ENCODE measurements at regions not wholly inside any gene's neighbourhood (a gene's known extent, or its start where the extent isn't known, plus 50 kb on each side); places are given as distances from the start of the nearest gene placed in this dataset.

GRCh38 chr1:239016337-239016736, 370.0 kb upstream of the CHRM3 start:
- Histone ChIP-seq H2AFZ (ENCODE audit: low read depth, low read length) (no peak overlapping the region), H3K4me3 (ENCODE audit: low read depth in 1 of 2, low read length in 2 of 2) (no peak overlapping the region), H3K9ac (ENCODE audit: low read depth, low read length) (no peak overlapping the region), H3K27me3 (ENCODE audit: insufficient read depth, low read length, poor library complexity) (no peaks in the 10 kb centered on the region), H4K20me1 (ENCODE audit: insufficient read depth, low read length) (no peaks in the 10 kb centered on the region), H3K9me3 (ENCODE audit: insufficient read depth, low read length, severe bottlenecking) (peaks cover 2% of the 10 kb centered on the region), H3K4me2 (ENCODE audit: insufficient read depth, low read length) (no peak overlapping the region), H3K4me1 (ENCODE audit: insufficient read depth, low read length) (no peaks in the 10 kb centered on the region), H3K36me3 (ENCODE audit: insufficient read depth, low read length) (no peaks in the 10 kb centered on the region), H3K27ac (ENCODE audit: low read length) (no peak overlapping the region), H3K79me2 (ENCODE audit: insufficient read depth, low read length) (no peaks in the 10 kb centered on the region)
- ATAC-seq (ENCODE audit: insufficient read depth, low read depth) (no peak), DNase-seq (no peak)
- TF ChIP-seq EZH2 (IDR thresholded peaks at IDR 0.05; ENCODE audit: borderline replicate concordance, low read depth, low read length, severe bottlenecking) (no peak), CTCF (IDR thresholded peaks at IDR 0.05; ENCODE audit: borderline replicate concordance, extremely low read depth, low read length, poor library complexity, severe bottlenecking) (no peak)

- Histone ChIP-seq H3K27me3 (ENCODE audit: insufficient read depth, low read length, poor library complexity) (no peaks in the 10 kb centered on the region), H3K9ac (ENCODE audit: low read depth, low read length) (no peak overlapping the region), H3K9me3 (ENCODE audit: insufficient read depth, low read length, severe bottlenecking) (peaks cover 2% of the 10 kb centered on the region), H2AFZ (ENCODE audit: low read depth, low read length) (no peak overlapping the region), H3K27ac (ENCODE audit: low read length) (no peak overlapping the region), H3K4me2 (ENCODE audit: insufficient read depth, low read length) (no peak overlapping the region), H3K36me3 (ENCODE audit: insufficient read depth, low read length) (no peaks in the 10 kb centered on the region), H3K79me2 (ENCODE audit: insufficient read depth, low read length) (no peaks in the 10 kb centered on the region), H3K4me3 (ENCODE audit: low read depth in 1 of 2, low read length in 2 of 2) (no peak overlapping the region), H4K20me1 (ENCODE audit: insufficient read depth, low read length) (no peaks in the 10 kb centered on the region), H3K4me1 (ENCODE audit: insufficient read depth, low read length) (no peaks in the 10 kb centered on the region)
- no peak for TF ChIP-seq EZH2 (IDR thresholded peaks at IDR 0.05; ENCODE audit: borderline replicate concordance, low read depth, low read length, severe bottlenecking)
- no peak for TF ChIP-seq CTCF (IDR thresholded peaks at IDR 0.05; ENCODE audit: borderline replicate concordance, extremely low read depth, low read length, poor library complexity, severe bottlenecking)
- no peak for ATAC-seq (ENCODE audit: insufficient read depth, low read depth)
- no peak for DNase-seq
These were observed 375.0 kb upstream of the CHRM3 start for GRCh38 chr1:239011382-239011781.

- TF ChIP-seq EZH2 (IDR thresholded peaks at IDR 0.05; ENCODE audit: borderline replicate concordance, low read depth, low read length, severe bottlenecking) (no peak), CTCF (IDR thresholded peaks at IDR 0.05; ENCODE audit: borderline replicate concordance, extremely low read depth, low read length, poor library complexity, severe bottlenecking) (no peak)
- H3K4me1 ChIP-seq (ENCODE audit: insufficient read depth, low read length), result no peaks in the 10 kb centered on the region
- H3K9ac ChIP-seq (ENCODE audit: low read depth, low read length), result no peak overlapping the region
- no peak overlapping the region for H3K4me3 ChIP-seq (ENCODE audit: low read depth in 1 of 2, low read length in 2 of 2)
- no peak overlapping the region for H3K27ac ChIP-seq (ENCODE audit: low read length)
- no peaks in the 10 kb centered on the region for H3K27me3 ChIP-seq (ENCODE audit: insufficient read depth, low read length, poor library complexity)
- no peak for DNase-seq
- no peaks in the 10 kb centered on the region for H4K20me1 ChIP-seq (ENCODE audit: insufficient read depth, low read length)
- H3K79me2 ChIP-seq (ENCODE audit: insufficient read depth, low read length), result no peaks in the 10 kb centered on the region
- H3K9me3 ChIP-seq (ENCODE audit: insufficient read depth, low read length, severe bottlenecking), result peaks cover 2% of the 10 kb centered on the region
- H2AFZ ChIP-seq (ENCODE audit: low read depth, low read length), result no peak overlapping the region
- ATAC-seq (ENCODE audit: insufficient read depth, low read depth), result no peak
- H3K4me2 ChIP-seq (ENCODE audit: insufficient read depth, low read length), result no peak overlapping the region
- no peaks in the 10 kb centered on the region for H3K36me3 ChIP-seq (ENCODE audit: insufficient read depth, low read length)
These were observed 377.8 kb upstream of the CHRM3 start for GRCh38 chr1:239008568-239008967.

GRCh38 chr1:239006276-239006675, 380.1 kb upstream of the CHRM3 start:
- Histone ChIP-seq H3K9ac (ENCODE audit: low read depth, low read length) (no peak overlapping the region), H4K20me1 (ENCODE audit: insufficient read depth, low read length) (no peaks in the 10 kb centered on the region), H3K9me3 (ENCODE audit: insufficient read depth, low read length, severe bottlenecking) (peaks cover 2% of the 10 kb centered on the region), H3K4me3 (ENCODE audit: low read depth in 1 of 2, low read length in 2 of 2) (no peak overlapping the region), H2AFZ (ENCODE audit: low read depth, low read length) (no peak overlapping the region), H3K4me2 (ENCODE audit: insufficient read depth, low read length) (no peak overlapping the region), H3K36me3 (ENCODE audit: insufficient read depth, low read length) (no peaks in the 10 kb centered on the region), H3K4me1 (ENCODE audit: insufficient read depth, low read length) (no peaks in the 10 kb centered on the region), H3K79me2 (ENCODE audit: insufficient read depth, low read length) (no peaks in the 10 kb centered on the region), H3K27me3 (ENCODE audit: insufficient read depth, low read length, poor library complexity) (no peaks in the 10 kb centered on the region), H3K27ac (ENCODE audit: low read length) (no peak overlapping the region)
- TF ChIP-seq EZH2 (IDR thresholded peaks at IDR 0.05; ENCODE audit: borderline replicate concordance, low read depth, low read length, severe bottlenecking) (no peak), CTCF (IDR thresholded peaks at IDR 0.05; ENCODE audit: borderline replicate concordance, extremely low read depth, low read length, poor library complexity, severe bottlenecking) (no peak)
- ATAC-seq (ENCODE audit: insufficient read depth, low read depth) (no peak), DNase-seq (no peak)

All from DND-41 (cell line).